ENCODE measurements at regions not wholly inside any gene's neighbourhood (a gene's known extent, or its start where the extent isn't known, plus 50 kb on each side); places are given as distances from the start of the nearest gene placed in this dataset.

DNA sequence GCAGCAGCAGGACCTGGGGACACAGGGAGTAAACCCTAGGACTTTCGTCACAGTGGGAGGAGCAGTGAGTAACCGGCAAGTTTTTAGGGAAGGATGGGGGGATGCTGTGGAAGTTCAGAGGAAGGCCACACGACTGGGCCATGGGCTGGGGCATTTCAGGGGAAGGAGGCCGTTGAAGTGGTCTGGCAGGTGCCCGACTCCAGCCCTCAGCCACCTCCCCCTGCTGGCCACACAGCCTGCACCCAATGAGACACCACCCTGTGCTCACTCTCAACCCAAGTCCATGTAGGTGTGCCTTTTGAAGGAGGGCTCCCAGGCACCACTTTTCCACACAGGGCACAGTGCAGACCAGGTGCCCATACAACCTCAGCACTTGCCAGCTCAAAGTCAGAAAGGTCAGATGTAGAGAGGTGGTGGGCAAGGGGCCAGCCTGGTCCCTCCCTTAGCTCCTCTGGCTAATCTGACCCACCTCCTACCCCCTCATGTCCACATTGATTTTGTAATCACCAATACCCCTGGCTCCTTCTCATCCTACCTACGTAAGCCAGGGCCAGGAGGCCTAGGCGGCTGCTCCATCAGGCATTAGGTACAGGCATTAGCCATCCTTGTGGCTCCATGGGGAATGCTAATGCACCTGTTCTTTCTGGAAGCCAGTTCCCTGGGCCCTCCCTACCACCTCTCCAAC, 211.2 kb downstream of the SMAD2 start:
- no peak overlapping the region for H2AFZ ChIP-seq (ENCODE audit: low read depth, low read length)
- DNase-seq (ENCODE audit: low read depth) (no peak), FAIRE-seq (no peak)
- no peak for TF ChIP-seq EZH2 (IDR thresholded peaks at IDR 0.05; ENCODE audit: insufficient read depth, low read length)
- TF ChIP-seq, protein P1, sequence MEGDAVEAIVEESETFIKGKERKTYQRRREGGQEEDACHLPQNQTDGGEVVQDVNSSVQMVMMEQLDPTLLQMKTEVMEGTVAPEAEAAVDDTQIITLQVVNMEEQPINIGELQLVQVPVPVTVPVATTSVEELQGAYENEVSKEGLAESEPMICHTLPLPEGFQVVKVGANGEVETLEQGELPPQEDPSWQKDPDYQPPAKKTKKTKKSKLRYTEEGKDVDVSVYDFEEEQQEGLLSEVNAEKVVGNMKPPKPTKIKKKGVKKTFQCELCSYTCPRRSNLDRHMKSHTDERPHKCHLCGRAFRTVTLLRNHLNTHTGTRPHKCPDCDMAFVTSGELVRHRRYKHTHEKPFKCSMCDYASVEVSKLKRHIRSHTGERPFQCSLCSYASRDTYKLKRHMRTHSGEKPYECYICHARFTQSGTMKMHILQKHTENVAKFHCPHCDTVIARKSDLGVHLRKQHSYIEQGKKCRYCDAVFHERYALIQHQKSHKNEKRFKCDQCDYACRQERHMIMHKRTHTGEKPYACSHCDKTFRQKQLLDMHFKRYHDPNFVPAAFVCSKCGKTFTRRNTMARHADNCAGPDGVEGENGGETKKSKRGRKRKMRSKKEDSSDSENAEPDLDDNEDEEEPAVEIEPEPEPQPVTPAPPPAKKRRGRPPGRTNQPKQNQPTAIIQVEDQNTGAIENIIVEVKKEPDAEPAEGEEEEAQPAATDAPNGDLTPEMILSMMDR (IDR thresholded peaks at IDR 0.05; ENCODE audit: insufficient read depth, low read depth, low read length) = no peak
- no peaks in the 10 kb centered on the region for H4K20me1 ChIP-seq (ENCODE audit: insufficient read depth, low read length)
- H3K4me2 ChIP-seq (ENCODE audit: low read length) = no peak overlapping the region
- H3K79me2 ChIP-seq (ENCODE audit: insufficient read depth, low read length) = no peaks in the 10 kb centered on the region
- H3K27me3 ChIP-seq (ENCODE audit: insufficient read depth, low read length) = no peaks in the 10 kb centered on the region
- no peaks in the 10 kb centered on the region for H3K4me1 ChIP-seq (ENCODE audit: insufficient read depth, low read length)
- peaks cover 10% of the 10 kb centered on the region for H3K9me3 Mint-ChIP-seq (ENCODE audit: unreplicated experiment)
- no peak overlapping the region for H3K4me3 Mint-ChIP-seq (ENCODE audit: unreplicated experiment)
- H3K27ac ChIP-seq (ENCODE audit: low read depth, low read length) = no peak overlapping the region
- no peaks in the 10 kb centered on the region for H3K36me3 Mint-ChIP-seq (ENCODE audit: low read depth, unreplicated experiment)
- peaks cover 69% of the 10 kb centered on the region for H3K27me3 Mint-ChIP-seq (ENCODE audit: low read depth, unreplicated experiment)
- no peaks in the 10 kb centered on the region for H3K36me3 ChIP-seq (ENCODE audit: insufficient read depth, low read length)
- no peaks in the 10 kb centered on the region for H3K4me1 Mint-ChIP-seq (ENCODE audit: low read depth, unreplicated experiment)
- H3K9ac ChIP-seq (ENCODE audit: low read length) = no peak overlapping the region
- no peak overlapping the region for H3K27ac Mint-ChIP-seq (ENCODE audit: unreplicated experiment)
- H3K9me3 ChIP-seq (ENCODE audit: insufficient read depth, low read depth, low read length) = no peaks in the 10 kb centered on the region
- H3K4me3 ChIP-seq (ENCODE audit: insufficient read depth, low read depth, low read length) = no peak overlapping the region

DNA sequence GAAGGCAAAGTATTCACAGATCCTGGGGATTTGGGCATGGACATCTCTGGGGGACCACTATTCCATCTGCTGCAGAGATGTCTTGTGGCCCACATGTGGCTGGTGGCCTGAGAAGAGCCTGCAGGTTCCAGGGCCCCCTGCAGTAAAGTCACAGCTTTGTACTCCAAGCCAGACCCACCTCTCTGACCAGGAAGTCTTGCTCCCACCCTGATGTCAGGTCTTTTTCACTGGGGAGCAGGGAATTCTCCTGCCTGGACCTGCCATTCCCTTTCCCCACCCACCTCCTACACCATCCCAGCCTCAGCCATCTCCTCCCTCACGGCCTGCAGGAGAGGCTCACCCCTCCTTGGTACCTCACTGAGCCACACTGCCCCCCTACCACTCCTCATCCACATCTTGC, 211.8 kb downstream of the SMAD2 start:
- Histone ChIP-seq H4K20me1 (ENCODE audit: insufficient read depth, low read length) (no peaks in the 10 kb centered on the region), H3K79me2 (ENCODE audit: insufficient read depth, low read length) (no peaks in the 10 kb centered on the region), H3K9me3 (ENCODE audit: insufficient read depth, low read depth, low read length) (no peaks in the 10 kb centered on the region), H2AFZ (ENCODE audit: low read depth, low read length) (no peak overlapping the region), H3K9ac (ENCODE audit: low read length) (no peak overlapping the region), H3K4me2 (ENCODE audit: low read length) (no peak overlapping the region), H3K27me3 (ENCODE audit: insufficient read depth, low read length) (no peaks in the 10 kb centered on the region), H3K36me3 (ENCODE audit: insufficient read depth, low read length) (no peaks in the 10 kb centered on the region), H3K27ac (ENCODE audit: low read depth, low read length) (no peak overlapping the region), H3K4me3 (ENCODE audit: insufficient read depth, low read depth, low read length) (no peak overlapping the region), H3K4me1 (ENCODE audit: insufficient read depth, low read length) (no peaks in the 10 kb centered on the region)
- no peaks in the 10 kb centered on the region for H3K36me3 Mint-ChIP-seq (ENCODE audit: low read depth, unreplicated experiment)
- DNase-seq (ENCODE audit: low read depth) = no peak
- peaks cover 70% of the 10 kb centered on the region for H3K27me3 Mint-ChIP-seq (ENCODE audit: low read depth, unreplicated experiment)
- TF ChIP-seq EZH2 (IDR thresholded peaks at IDR 0.05; ENCODE audit: insufficient read depth, low read length) = no peak
- TF ChIP-seq, protein P1 (IDR thresholded peaks at IDR 0.05; ENCODE audit: insufficient read depth, low read depth, low read length) = no peak
- no peak for FAIRE-seq
- no peaks in the 10 kb centered on the region for H3K4me1 Mint-ChIP-seq (ENCODE audit: low read depth, unreplicated experiment)
- H3K4me3 Mint-ChIP-seq (ENCODE audit: unreplicated experiment) = no peak overlapping the region
- H3K27ac Mint-ChIP-seq (ENCODE audit: unreplicated experiment) = no peak overlapping the region
- H3K9me3 Mint-ChIP-seq (ENCODE audit: unreplicated experiment) = peaks cover 10% of the 10 kb centered on the region

DNA sequence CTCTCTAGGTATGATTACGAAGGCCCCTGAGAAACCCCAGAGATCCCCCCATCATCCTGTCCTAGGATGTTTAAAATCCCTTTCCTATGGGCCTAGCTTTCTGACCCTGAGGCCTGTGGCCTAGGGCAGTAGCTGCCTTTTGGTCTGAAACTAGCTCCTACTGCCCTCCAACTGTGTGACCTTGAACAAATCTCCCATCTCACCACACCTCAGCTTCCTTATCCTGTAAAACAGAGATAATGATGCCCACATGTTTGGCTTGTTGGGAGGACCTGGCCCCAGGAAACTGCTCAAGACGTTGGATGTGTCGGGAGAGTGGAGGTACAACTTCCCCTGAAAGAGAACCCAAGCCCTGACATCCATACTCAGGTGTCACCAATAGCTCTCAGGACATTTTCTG, 213.2 kb downstream of the SMAD2 start:
- no peak overlapping the region for H3K4me2 ChIP-seq (ENCODE audit: low read length)
- Mint-ChIP-seq H3K27ac (ENCODE audit: unreplicated experiment) (no peak overlapping the region), H3K36me3 (ENCODE audit: low read depth, unreplicated experiment) (no peaks in the 10 kb centered on the region), H3K4me1 (ENCODE audit: low read depth, unreplicated experiment) (no peaks in the 10 kb centered on the region), H3K9me3 (ENCODE audit: unreplicated experiment) (peaks cover 10% of the 10 kb centered on the region), H3K27me3 (ENCODE audit: low read depth, unreplicated experiment) (peaks cover 70% of the 10 kb centered on the region), H3K4me3 (ENCODE audit: unreplicated experiment) (no peak overlapping the region)
- H3K27me3 ChIP-seq (ENCODE audit: insufficient read depth, low read length) = no peaks in the 10 kb centered on the region
- H3K4me3 ChIP-seq (ENCODE audit: insufficient read depth, low read depth, low read length) = no peak overlapping the region
- no peaks in the 10 kb centered on the region for H3K4me1 ChIP-seq (ENCODE audit: insufficient read depth, low read length)
- no peak for FAIRE-seq
- no peak for TF ChIP-seq EZH2 (IDR thresholded peaks at IDR 0.05; ENCODE audit: insufficient read depth, low read length)
- TF ChIP-seq, protein P1 (IDR thresholded peaks at IDR 0.05; ENCODE audit: insufficient read depth, low read depth, low read length) = no peak
- no peak for DNase-seq (ENCODE audit: low read depth)
- H4K20me1 ChIP-seq (ENCODE audit: insufficient read depth, low read length) = no peaks in the 10 kb centered on the region
- H3K79me2 ChIP-seq (ENCODE audit: insufficient read depth, low read length) = no peaks in the 10 kb centered on the region
- no peak overlapping the region for H3K9ac ChIP-seq (ENCODE audit: low read length)
- no peak overlapping the region for H2AFZ ChIP-seq (ENCODE audit: low read depth, low read length)
- H3K27ac ChIP-seq (ENCODE audit: low read depth, low read length) = no peak overlapping the region
- no peaks in the 10 kb centered on the region for H3K9me3 ChIP-seq (ENCODE audit: insufficient read depth, low read depth, low read length)
- H3K36me3 ChIP-seq (ENCODE audit: insufficient read depth, low read length) = no peaks in the 10 kb centered on the region

Measured in astrocyte (in vitro differentiated cells and primary cell).